ENCODE measurements at regions not wholly inside any gene's neighbourhood (a gene's known extent, or its start where the extent isn't known, plus 50 kb on each side); places are given as distances from the start of the nearest gene placed in this dataset.

DNA sequence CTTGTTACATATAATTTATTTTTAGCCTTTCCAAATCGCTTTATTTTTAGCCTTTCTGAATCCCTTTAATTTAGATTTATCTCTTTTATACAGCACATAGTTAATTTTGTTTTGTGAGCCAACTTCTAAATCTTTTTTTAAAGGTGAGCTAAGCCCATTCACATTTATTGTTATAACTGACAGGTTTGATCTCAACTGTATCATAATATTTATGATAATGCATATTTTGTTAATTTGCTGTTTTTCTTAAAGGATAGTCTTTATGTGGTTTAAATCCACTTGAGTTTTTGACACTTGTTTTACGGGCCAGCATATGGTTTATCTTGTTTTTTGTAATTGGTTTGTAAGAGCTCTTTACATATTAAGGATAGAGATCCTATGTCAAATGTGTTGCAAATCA is 177.8 kb upstream of the SMIM23 start (continued):
- no peak for TF ChIP-seq CEBPB (IDR thresholded peaks at IDR 0.05; ENCODE audit: low read depth, low read length)
- no peak for TF ChIP-seq RNF2 (IDR thresholded peaks at IDR 0.05; ENCODE audit: borderline replicate concordance, low read depth, low read length, missing control alignments, poor library complexity, severe bottlenecking)
- TF ChIP-seq HDAC6 (IDR thresholded peaks at IDR 0.05; ENCODE audit: low read depth, low read length): no peak
- no peak for TF ChIP-seq RAD21 (IDR thresholded peaks at IDR 0.05 in 1 of 2, conservative IDR thresholded peaks at IDR 0.05 in 1 of 2; ENCODE audit: low read depth in 2 of 2, low read length in 2 of 2)
- TF ChIP-seq ZNF274 (IDR thresholded peaks at IDR 0.05; ENCODE audit: borderline replicate concordance, extremely low read depth, low read length): no peak
- TF ChIP-seq SAP30 (IDR thresholded peaks at IDR 0.05; ENCODE audit: insufficient read depth, insufficient replicate concordance, low read length): no peak

Measured in H1 (cell line).